Activated naive CD4-positive, alpha-beta T cell treated with anti-CD3 and anti-CD28 coated beads for 36 hours (primary cell): ENCODE measurements at regions not wholly inside any gene's neighbourhood (a gene's known extent, or its start where the extent isn't known, plus 50 kb on each side); places are given as distances from the start of the nearest gene placed in this dataset.
"Not testable (repeated sequence)": the region's sequence is repeated elsewhere in the genome, so short reads cannot be mapped to it uniquely, and the experiment has no call there.

Experiments used
- CTCF ChIA-PET: fragments of 350-600 bp; sonication (Branson Sonifier 250); formaldehyde crosslinking; loops from one replicate; lab custom pipeline; 2021; ENCODE audit warnings: antibody characterized with exemption; lab: Charles Lee
- DNase-seq: peaks from one replicate; pipeline ENCODE4 v3.0.0-alpha.2; 2020
- H3K27ac Mint-ChIP-seq: one replicate; pipeline ENCODE4 v1.8.0; 2021; ENCODE audit warnings: mild to moderate bottlenecking, mixed read lengths
- H3K27me3 Mint-ChIP-seq: one replicate; pipeline ENCODE4 v1.8.0; 2021; ENCODE audit warnings: low read depth, mixed read lengths
- H3K36me3 Mint-ChIP-seq: one replicate; pipeline ENCODE4 v1.8.0; 2021; ENCODE audit warnings: low read depth, mixed read lengths
- H3K4me1 Mint-ChIP-seq: one replicate; pipeline ENCODE4 v1.8.0; 2021; ENCODE audit warnings: low read depth, mixed read lengths
- H3K4me3 Mint-ChIP-seq: one replicate; pipeline ENCODE4 v1.8.0; 2021; ENCODE audit warnings: mild to moderate bottlenecking, moderate library complexity, mixed read lengths
- H3K9me3 Mint-ChIP-seq: one replicate; pipeline ENCODE4 v1.8.0; 2021; ENCODE audit warnings: mixed read lengths
- intact Hi-C: fragments of 100-400 bp; cut with micrococcal nuclease; formaldehyde crosslinking; loops from one replicate; pipeline ENCODE4 v1.15.1; 2023

DNA sequence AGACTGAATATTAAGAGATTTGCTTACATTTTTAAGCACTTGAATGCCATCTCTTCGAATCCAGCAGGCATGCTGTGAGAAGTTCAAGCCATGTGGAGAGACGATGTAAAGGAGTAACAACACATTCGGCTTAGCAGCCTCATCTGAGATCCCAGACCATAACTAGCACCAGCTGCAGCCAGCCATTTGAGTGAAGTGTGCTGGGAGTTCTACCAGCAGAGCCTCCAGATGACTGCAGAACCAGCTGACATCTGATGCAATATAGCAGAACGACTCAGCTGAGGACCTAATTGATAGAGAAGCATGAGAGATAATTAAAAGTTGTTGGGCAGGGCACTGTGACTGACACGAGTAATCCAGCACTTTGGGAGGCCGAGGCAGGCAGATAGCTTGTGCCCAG is 98.2 kb upstream of the NOX4 start:
- H3K4me1 Mint-ChIP-seq, H3K27ac Mint-ChIP-seq, H3K27me3 Mint-ChIP-seq, H3K9me3 Mint-ChIP-seq, DNase-seq, intact Hi-C loops, H3K4me3 Mint-ChIP-seq, CTCF ChIA-PET, H3K36me3 Mint-ChIP-seq: not testable (repeated sequence)

DNA sequence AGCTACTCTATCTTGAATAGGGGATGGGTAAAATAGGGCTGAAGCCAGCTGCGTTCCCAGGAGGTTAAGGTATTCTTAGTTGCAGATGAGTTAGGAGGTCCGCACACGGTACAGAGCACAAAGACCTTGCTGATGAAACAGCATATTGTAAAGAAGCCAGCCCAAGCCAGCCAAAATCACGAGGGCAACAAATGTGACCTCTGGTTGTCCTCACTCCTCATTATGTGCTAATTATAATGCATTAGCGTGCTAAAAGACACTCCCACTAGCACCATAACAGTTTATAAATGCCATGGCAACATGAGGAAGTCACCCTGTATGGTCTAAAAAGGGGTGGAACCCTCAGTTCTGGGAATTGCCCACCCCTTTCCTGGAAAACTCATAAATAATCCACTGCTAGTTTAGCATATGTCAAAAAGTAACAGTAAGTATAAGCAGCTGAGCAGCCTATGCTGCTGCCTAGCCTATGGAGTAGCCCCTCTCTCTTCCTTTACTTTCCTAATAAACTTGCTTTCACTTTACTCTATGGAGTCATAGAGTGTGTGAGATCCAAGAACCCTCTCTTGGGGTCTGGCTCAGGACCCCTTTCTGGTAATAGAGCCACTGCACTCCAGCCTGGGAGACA is 98.9 kb upstream of the NOX4 start:
- H3K4me1 Mint-ChIP-seq, CTCF ChIA-PET, DNase-seq, H3K9me3 Mint-ChIP-seq, H3K4me3 Mint-ChIP-seq, H3K27me3 Mint-ChIP-seq, H3K36me3 Mint-ChIP-seq, intact Hi-C loops, H3K27ac Mint-ChIP-seq: not testable (repeated sequence)

DNA sequence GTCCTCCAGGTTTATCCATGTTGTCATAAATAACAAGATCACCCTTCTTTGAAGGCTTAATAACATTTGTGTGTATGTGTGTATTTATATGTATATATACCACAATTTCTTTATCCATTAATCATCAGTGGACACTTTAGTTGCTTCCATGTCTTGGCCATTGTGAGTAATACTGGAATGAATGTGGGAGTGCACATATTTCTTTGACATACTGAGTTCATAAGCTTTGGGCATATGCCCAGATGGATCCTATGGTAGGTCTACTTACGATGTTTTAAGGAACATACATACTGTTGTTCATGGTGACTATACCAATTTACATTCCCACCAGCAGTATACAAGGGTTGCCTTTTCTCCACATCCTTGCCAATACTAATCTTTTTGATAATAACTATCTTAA is 108.8 kb upstream of the TRIM77 start:
- H3K27ac Mint-ChIP-seq, H3K27me3 Mint-ChIP-seq, H3K36me3 Mint-ChIP-seq, H3K9me3 Mint-ChIP-seq, intact Hi-C loops, CTCF ChIA-PET, DNase-seq, H3K4me3 Mint-ChIP-seq, H3K4me1 Mint-ChIP-seq: not testable (repeated sequence)

- Mint-ChIP-seq H3K4me3 (no peak overlapping the region), H3K27me3 (no peaks in the 10 kb centered on the region), H3K4me1 (no peaks in the 10 kb centered on the region), H3K27ac (no peak overlapping the region), H3K36me3 (no peaks in the 10 kb centered on the region), H3K9me3 (no peaks in the 10 kb centered on the region)
- DNase-seq, result no peak
- CTCF ChIA-PET, result no interaction called here
- intact Hi-C loops, result no loop called here
Observed at GRCh38 chr11:89604281-89604680, 105.8 kb upstream of the TRIM77 start.

DNA sequence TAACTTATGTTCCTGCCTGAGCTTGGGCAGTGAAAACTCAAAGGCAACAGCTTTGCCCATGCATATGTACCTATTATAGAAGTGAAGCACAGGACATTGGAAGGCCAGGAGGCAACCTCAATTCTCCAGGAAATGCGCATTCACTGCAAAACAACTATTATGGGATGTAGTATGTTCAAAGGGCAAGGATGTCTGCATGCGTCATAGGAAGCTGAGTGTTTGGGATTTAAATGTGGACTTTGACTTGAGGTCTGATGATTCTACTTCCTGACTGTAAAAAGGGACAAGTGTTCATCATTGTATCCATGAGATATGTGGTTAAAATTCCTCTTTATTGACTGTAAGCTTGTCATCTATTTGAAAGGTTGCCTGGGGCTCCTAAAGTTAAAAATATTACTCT is 103.3 kb upstream of the TRIM77 start:
- H3K4me1 Mint-ChIP-seq, H3K36me3 Mint-ChIP-seq, H3K27me3 Mint-ChIP-seq, H3K27ac Mint-ChIP-seq, CTCF ChIA-PET, DNase-seq, H3K9me3 Mint-ChIP-seq, H3K4me3 Mint-ChIP-seq, intact Hi-C loops: not testable (repeated sequence)

DNA sequence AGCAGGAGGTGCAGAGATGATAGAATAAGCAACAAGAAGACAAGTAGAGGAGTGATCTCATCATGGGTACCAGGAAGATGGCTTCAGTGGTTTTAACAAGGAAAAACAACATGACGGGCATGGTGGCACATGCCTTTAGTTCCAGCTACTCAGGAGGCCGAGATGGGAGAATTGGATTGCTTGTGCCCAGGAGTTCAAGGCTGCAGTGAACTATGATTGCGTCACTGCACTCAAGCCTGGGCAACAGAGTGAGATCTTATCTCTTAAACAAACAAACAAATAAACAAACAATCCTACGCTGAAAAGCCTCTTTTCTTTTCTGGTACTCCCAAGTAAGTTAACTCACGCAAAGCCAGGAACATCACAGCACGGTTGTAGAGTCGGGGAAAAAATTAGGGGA is 102.6 kb upstream of the TRIM77 start:
- DNase-seq, H3K36me3 Mint-ChIP-seq, intact Hi-C loops, H3K9me3 Mint-ChIP-seq, H3K4me1 Mint-ChIP-seq, H3K27me3 Mint-ChIP-seq, H3K27ac Mint-ChIP-seq, H3K4me3 Mint-ChIP-seq, CTCF ChIA-PET: not testable (repeated sequence)

- DNase-seq, result no peak
- CTCF ChIA-PET, result interaction anchor here (1.0 kb wide), 1 partner anchor 18 kb away, joined by 3 read pairs; no protein-coding TSS in a partner anchor
- Mint-ChIP-seq H3K36me3 (no peaks in the 10 kb centered on the region), H3K4me1 (no peaks in the 10 kb centered on the region), H3K27ac (no peak overlapping the region), H3K9me3 (no peaks in the 10 kb centered on the region), H3K4me3 (no peak overlapping the region), H3K27me3 (no peaks in the 10 kb centered on the region)
- intact Hi-C loops, result no loop called here
Observed at GRCh38 chr11:89608234-89608966, 101.7 kb upstream of the TRIM77 start.

- H3K36me3 Mint-ChIP-seq, result no peaks in the 10 kb centered on the region
- no peaks in the 10 kb centered on the region for H3K9me3 Mint-ChIP-seq
- intact Hi-C loops, result loop anchor here (5.0 kb wide), 1 partner anchor 515 kb away; no protein-coding TSS in a partner anchor
- CTCF ChIA-PET, result interaction anchor here (0.6 kb wide), 1 partner anchor 26 kb away, joined by 3 read pairs; no protein-coding TSS in a partner anchor
- no peaks in the 10 kb centered on the region for H3K4me1 Mint-ChIP-seq
- no peak overlapping the region for H3K27ac Mint-ChIP-seq
- H3K27me3 Mint-ChIP-seq, result no peaks in the 10 kb centered on the region
- no peak for DNase-seq
- H3K4me3 Mint-ChIP-seq, result no peak overlapping the region
Observed at GRCh38 chr11:89612096-89612495, 98.0 kb upstream of the TRIM77 start.

- Mint-ChIP-seq H3K4me1 (no peaks in the 10 kb centered on the region), H3K36me3 (no peaks in the 10 kb centered on the region), H3K27ac (no peak overlapping the region), H3K4me3 (no peak overlapping the region), H3K27me3 (no peaks in the 10 kb centered on the region), H3K9me3 (no peaks in the 10 kb centered on the region)
- CTCF ChIA-PET, result no interaction called here
- intact Hi-C loops, result loop anchor here (5.0 kb wide), 1 partner anchor 517 kb away; no protein-coding TSS in a partner anchor
- DNase-seq, result no peak
Observed at GRCh38 chr11:89613911-89614310, 96.2 kb upstream of the TRIM77 start.

DNA sequence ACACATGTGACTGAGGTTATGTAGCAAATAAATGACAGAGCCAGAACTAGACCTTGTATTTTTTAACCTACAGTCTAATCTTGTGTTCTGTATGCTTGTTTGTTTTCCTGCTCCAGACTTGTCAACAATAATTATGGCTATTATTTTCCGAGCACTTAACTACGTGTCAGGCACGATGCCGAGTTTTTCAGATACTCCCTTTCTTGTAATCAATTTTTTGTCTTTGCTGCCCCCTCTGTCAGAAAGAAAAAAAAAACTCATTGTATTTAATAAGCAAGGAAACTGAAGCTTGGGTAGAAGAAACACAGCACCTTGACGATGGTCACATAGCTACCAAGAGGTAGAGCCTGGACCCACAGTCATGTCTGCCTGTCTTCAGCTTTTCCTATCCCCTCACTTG is 95.7 kb upstream of the TRIM77 start:
- H3K27me3 Mint-ChIP-seq, H3K36me3 Mint-ChIP-seq, H3K4me3 Mint-ChIP-seq, H3K9me3 Mint-ChIP-seq, CTCF ChIA-PET, H3K27ac Mint-ChIP-seq, H3K4me1 Mint-ChIP-seq, DNase-seq: not testable (repeated sequence)
- intact Hi-C loops, result loop anchor here (5.0 kb wide), 1 partner anchor 517 kb away; no protein-coding TSS in a partner anchor

DNA sequence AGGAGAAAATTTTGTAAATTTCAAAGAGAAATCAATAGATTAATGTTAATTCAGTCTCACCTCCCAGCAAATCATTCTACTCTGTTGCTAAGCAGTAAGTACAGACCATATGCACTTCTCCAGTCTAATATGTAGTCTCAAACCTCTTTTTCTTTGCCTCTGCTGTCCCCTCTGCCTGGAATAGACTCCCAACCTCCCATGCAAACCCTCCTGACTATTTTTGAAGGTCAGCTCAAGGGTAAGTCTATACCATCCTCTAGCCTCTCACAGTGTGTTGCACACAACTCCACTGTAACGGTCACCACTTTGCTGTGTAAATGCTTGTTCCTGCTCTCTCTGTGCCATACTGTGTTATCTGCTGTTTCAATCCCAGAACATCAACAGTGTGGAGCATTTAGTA is 94.5 kb upstream of the TRIM77 start:
- H3K36me3 Mint-ChIP-seq, CTCF ChIA-PET, H3K4me3 Mint-ChIP-seq: not testable (repeated sequence)

GRCh38 chr11:89616161-89616560 is 93.9 kb upstream of the TRIM77 start:
- H3K27ac Mint-ChIP-seq, H3K4me1 Mint-ChIP-seq, H3K36me3 Mint-ChIP-seq: not testable (repeated sequence)

More for the DNA sequence above, 94.5 kb upstream of the TRIM77 start:
- H3K4me1 Mint-ChIP-seq, H3K27me3 Mint-ChIP-seq, H3K9me3 Mint-ChIP-seq, DNase-seq, H3K27ac Mint-ChIP-seq, intact Hi-C loops: not testable (repeated sequence)

GRCh38 chr11:89616999-89617602 is 93.0 kb upstream of the TRIM77 start:
- intact Hi-C loops, H3K4me1 Mint-ChIP-seq, H3K36me3 Mint-ChIP-seq, DNase-seq, H3K27me3 Mint-ChIP-seq, H3K27ac Mint-ChIP-seq, H3K9me3 Mint-ChIP-seq, CTCF ChIA-PET, H3K4me3 Mint-ChIP-seq: not testable (repeated sequence)

More at GRCh38 chr11:89616161-89616560, 93.9 kb upstream of the TRIM77 start:
- H3K9me3 Mint-ChIP-seq, intact Hi-C loops, H3K27me3 Mint-ChIP-seq, H3K4me3 Mint-ChIP-seq, DNase-seq, CTCF ChIA-PET: not testable (repeated sequence)
